OCI-LY1 (cell line): ENCODE measurements at regions not wholly inside any gene's neighbourhood (a gene's known extent, or its start where the extent isn't known, plus 50 kb on each side); places are given as distances from the start of the nearest gene placed in this dataset.

ENCODE experiments used
- EZH2 ChIP-seq: fragments of 200-600 bp; sonication (generic), shearing (Covaris generic); IDR thresholded peaks from 2 replicates; pipeline ENCODE4 v1.8.0; 2017; ENCODE audit warnings: borderline replicate concordance, mixed run types, mild to moderate bottlenecking, antibody characterized with exemption, low read length, moderate library complexity, mixed read lengths
- TF ChIP-seq, protein P1 (sequence below): fragments of 200-600 bp; sonication (generic), shearing (Covaris generic); IDR thresholded peaks from 2 replicates; pipeline ENCODE4 v1.5.1; 2017; ENCODE audit warnings: mild to moderate bottlenecking, antibody characterized with exemption, low read length, moderate library complexity, mixed read lengths

- TF ChIP-seq, protein P1, sequence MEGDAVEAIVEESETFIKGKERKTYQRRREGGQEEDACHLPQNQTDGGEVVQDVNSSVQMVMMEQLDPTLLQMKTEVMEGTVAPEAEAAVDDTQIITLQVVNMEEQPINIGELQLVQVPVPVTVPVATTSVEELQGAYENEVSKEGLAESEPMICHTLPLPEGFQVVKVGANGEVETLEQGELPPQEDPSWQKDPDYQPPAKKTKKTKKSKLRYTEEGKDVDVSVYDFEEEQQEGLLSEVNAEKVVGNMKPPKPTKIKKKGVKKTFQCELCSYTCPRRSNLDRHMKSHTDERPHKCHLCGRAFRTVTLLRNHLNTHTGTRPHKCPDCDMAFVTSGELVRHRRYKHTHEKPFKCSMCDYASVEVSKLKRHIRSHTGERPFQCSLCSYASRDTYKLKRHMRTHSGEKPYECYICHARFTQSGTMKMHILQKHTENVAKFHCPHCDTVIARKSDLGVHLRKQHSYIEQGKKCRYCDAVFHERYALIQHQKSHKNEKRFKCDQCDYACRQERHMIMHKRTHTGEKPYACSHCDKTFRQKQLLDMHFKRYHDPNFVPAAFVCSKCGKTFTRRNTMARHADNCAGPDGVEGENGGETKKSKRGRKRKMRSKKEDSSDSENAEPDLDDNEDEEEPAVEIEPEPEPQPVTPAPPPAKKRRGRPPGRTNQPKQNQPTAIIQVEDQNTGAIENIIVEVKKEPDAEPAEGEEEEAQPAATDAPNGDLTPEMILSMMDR = no peak
- no peak for TF ChIP-seq EZH2
Observed at GRCh38 chr18:53710080-53710479, 514.4 kb downstream of the MBD2 start.
